DND-41 (cell line): ENCODE measurements at regions not wholly inside any gene's neighbourhood (a gene's known extent, or its start where the extent isn't known, plus 50 kb on each side); places are given as distances from the start of the nearest gene placed in this dataset.

Experiments used
- CTCF ChIP-seq: IDR thresholded peaks from 2 replicates; pipeline ENCODE4 v1.5.1; 2012; ENCODE audit warnings: borderline replicate concordance, low read length, moderate library complexity, mild to moderate bottlenecking; ENCODE audit not compliant: poor library complexity, severe bottlenecking; ENCODE audit errors: extremely low read depth
- EZH2 ChIP-seq: IDR thresholded peaks from 3 replicates; pipeline ENCODE4 v1.6.1; 2012; ENCODE audit warnings: borderline replicate concordance, low read depth, mild to moderate bottlenecking, moderate library complexity, low read length, inconsistent platforms; ENCODE audit not compliant: severe bottlenecking

DNA sequence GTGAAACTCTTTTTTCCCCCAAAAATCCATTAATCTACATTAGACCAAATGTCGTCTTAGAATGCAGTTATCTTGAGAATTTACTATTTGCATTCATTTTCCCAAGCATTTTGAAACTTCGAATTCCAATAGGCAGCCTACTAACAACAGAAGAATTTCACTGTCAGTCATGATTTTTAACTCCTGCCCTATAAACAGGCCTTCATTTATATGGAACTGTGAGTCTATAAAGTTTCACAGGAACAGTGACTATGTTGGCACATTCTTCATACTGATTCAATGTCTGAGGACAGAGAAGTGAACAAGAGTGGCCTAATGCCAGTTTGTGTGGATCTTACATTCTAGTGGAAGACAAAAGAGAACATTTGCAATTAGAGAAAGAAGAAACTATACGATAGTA is 198.0 kb downstream of the PCDH17 start:
- TF ChIP-seq CTCF (no peak), EZH2 (no peak)
